ENCODE measurements at regions not wholly inside any gene's neighbourhood (a gene's known extent, or its start where the extent isn't known, plus 50 kb on each side); places are given as distances from the start of the nearest gene placed in this dataset.

DNA sequence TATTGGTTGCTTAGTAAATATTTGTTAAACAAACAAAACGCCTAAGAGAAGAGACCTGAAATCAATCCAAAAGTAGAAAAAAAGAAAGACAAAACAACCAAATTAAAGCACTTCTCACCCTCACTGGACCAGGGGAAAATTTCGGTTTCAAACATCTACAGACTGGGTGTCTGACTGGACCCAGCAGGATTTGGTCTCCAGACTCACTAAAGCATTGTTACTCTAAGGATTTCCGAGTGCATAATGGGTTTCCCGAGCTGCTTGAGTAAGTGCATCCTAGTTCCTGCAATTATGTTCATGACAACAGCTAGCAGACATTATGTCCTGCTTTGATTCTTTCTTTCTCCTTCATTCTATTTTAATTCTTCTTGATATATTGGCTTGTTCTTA, 51.8 kb upstream of the FAM3C start:
- H3K4me3 ChIP-seq, result no peak overlapping the region
- H3K27me3 ChIP-seq, result no peaks in the 10 kb centered on the region
- no peaks in the 10 kb centered on the region for H3K4me1 ChIP-seq
- H3K27ac ChIP-seq, result no peak overlapping the region
- DNase-seq, result no peak
- H3K9me3 ChIP-seq (replicated peaks), result no peaks in the 10 kb centered on the region
- no peaks in the 10 kb centered on the region for H3K36me3 ChIP-seq

DNA sequence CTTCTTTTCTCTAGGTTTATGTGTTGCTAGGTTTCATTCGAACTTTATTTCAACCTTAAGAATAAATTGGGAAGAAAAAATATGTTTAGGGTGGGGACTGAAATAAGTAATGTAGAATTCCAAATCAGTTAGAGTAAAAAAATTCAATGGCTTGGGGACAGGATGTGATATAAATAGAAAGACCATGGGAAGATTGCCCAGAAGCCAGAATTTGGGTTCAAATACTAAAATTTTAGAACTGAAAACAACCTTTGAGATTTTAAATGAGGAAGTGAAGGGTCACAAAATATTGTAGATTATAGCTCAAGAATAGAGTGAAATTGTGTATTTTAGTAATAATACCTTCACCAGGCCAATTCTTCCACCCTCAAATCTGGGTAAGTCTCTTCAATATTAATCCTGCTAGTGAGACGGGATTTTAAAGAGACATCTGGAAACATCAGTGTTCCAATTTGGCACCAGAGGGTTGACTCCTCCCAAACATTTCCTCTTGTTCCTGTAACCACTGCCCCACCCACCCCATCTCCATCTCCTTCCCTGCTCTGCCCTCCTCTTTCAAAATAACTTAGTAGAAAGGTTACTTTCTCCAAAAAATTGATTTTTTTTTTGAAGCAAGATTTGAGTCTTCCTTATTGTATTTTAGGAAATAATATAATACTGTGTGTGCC, 51.3 kb upstream of the FAM3C start:
- no peak for DNase-seq
- H3K36me3 ChIP-seq, result no peaks in the 10 kb centered on the region
- no peaks in the 10 kb centered on the region for H3K4me1 ChIP-seq
- H3K9me3 ChIP-seq (replicated peaks), result no peaks in the 10 kb centered on the region
- no peaks in the 10 kb centered on the region for H3K27me3 ChIP-seq
- no peak overlapping the region for H3K27ac ChIP-seq
- no peak overlapping the region for H3K4me3 ChIP-seq

DNA sequence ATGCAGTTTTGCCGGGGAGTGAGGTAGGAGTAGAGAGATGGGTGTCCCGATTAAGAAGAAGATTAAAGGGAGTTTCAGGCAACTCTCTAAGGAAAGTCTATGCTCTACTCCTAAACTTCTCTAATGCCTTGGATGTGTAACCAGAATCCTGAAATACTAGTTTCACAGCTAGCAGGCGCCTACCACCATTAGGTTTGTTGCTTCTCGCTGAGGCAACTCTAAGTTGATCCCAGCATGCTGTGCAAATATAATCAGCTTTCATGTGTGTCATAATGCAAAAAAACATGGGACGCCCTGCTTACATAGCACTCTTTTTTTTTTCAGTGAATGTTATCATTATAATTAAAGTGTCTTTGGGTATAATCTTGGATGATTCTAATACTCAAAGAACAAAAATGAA, 50.4 kb upstream of the FAM3C start:
- Histone ChIP-seq H3K27ac (no peak overlapping the region), H3K9me3 (replicated peaks) (no peaks in the 10 kb centered on the region), H3K4me1 (no peaks in the 10 kb centered on the region), H3K27me3 (no peaks in the 10 kb centered on the region), H3K4me3 (no peak overlapping the region), H3K36me3 (no peaks in the 10 kb centered on the region)
- no peak for DNase-seq

Data from SJCRH30 (cell line).